Hepatic stellate cell (primary cell): ENCODE measurements at regions not wholly inside any gene's neighbourhood (a gene's known extent, or its start where the extent isn't known, plus 50 kb on each side); places are given as distances from the start of the nearest gene placed in this dataset.

ENCODE experiments used
- DNase-seq: peaks from one replicate; pipeline ENCODE4 v3.0.0; 2011; ENCODE audit warnings: low spot score

GRCh38 chr1:67948151-67949080 is 102.0 kb downstream of the DIRAS3 start:
- peak; percentile 36 for DNase-seq

GRCh38 chr1:67947114-67947513 is 103.3 kb downstream of the DIRAS3 start:
- DNase-seq: no peak

DNA sequence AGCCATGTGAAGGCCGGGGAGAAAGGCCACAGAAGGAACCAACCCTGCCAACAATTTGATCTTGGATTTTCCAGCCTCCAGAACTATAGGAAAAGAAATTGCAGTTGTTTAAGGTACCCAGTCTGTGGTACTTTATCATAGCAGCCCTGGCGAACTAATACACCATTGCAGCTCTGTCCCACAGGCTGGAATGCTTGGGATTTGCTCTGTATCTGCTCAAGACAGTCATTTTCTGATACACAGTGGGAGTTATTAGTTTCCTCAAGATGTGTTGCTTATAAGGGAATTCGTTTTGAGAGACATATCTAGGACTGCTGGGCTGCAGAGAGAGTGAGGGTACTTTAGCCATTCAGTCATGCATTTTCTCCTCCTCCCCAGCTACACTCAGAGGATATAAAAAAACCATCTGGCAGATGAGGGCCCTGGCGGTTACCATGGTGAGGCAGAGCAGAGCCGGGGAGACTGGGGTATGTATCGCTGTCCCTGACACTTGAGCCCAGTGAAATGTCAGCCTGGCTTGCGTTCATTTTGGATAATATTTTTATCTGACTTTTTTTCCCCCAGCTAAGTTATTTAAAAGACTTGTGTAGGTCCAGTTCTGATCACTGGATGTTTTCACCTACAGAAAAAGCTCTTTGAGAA is 104.6 kb downstream of the DIRAS3 start:
- DNase-seq: no peak

DNA sequence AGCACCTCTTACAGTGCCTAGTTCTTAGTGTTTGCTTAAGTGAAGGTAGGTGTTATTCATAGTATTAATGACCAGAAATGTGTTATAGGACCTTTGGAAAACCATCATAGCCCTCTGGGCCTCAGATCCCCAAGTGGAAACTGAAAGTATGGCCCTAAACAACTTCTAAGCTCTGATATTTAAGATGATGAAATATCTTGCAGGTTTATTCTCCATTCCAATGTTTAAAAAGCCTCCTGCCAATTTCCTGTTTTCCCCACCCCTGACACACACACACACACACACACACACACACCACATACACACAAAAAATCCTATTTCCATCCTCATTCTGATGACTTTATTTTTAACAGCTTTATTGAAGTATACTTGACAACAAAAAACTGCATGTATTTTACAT is 108.2 kb downstream of the DIRAS3 start:
- no peak for DNase-seq

GRCh38 chr1:67941746-67942145 is 108.5 kb upstream of the GNG12 start:
- no peak for DNase-seq

DNA sequence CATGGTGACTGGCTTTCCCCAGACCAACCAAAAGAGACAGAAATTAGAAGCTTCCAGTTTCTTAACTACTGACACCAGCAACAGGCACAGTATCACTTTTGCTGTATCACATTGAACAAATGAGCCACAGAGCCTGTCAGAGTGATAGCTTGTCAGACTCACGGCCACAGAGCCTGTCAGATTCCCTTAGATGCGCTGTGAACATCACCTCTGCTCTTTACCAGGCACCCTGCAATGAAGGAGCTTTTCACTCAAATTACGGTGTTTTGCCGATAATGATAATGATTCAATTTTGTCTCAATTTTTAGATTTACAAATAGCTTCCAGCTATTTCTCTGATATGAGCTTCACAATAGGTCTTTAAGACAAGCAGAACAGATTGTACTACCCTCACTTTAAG is 107.9 kb upstream of the GNG12 start:
- DNase-seq: no peak

DNA sequence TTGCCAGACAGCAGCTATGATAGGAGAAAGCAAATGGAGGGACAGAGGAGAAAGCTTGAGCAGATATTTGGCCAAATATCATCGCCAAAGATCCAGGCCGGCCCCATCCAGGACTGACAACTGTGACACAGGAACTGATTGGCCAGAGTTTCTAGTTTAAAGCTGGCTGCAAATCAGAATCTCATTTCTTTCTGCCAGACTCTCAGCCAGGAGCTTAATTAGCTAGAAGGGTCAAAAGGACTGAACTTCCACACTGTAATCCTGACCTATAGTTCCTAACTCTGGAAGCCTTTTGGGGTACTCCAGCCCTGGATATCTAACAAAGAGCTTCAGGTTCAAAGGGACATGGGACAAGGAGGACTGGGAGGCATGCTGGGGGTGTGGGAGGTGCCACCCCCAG is 106.7 kb upstream of the GNG12 start:
- DNase-seq: no peak

DNA sequence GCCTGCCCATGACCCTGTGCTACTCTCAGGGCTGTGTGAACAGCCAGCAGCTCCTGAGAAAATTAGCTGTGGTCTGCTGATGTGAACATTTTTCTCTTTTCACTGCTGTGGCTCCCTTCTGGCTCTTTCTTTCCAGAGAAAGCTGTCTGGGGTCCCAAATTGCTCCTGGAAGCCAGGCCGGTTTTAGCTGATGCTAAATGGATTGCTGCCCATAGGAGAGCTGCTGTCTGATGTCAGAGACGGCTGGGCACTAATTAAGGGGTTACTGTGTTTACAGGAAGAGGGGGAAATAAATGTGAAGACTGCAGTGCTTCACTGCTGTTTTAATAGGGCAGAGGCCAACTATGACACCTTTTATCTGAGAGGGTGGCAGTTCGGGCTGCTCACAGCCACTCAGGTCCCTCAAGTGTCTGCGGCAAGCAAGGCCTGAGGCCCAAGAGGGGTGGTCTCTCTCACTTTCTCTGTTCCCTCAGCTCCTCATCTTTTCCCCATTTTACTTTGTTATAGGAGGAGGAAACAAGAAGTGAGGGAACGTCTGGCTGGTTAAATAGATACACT is 106.0 kb upstream of the GNG12 start:
- no peak for DNase-seq

GRCh38 chr1:67937651-67938050 is 104.4 kb upstream of the GNG12 start:
- DNase-seq: no peak

DNA sequence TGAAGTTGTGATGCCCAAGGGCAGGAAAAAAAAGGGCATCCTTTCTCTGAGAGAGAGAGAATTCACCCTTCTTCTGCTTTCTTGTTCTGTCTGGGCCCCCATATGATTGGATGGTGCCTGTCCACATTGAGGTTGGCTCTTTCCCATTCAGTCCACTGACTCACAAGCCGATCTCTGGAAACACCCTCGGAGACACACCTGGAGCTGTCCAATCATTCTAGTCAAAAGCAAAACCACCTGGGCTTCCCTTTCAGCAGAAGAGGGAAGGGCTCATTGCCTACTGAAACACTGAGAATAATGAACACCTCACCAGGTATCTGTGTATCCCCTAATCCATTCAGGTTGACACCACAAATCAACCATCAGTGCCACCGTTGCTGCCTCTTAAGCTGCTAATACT is 103.7 kb upstream of the GNG12 start:
- DNase-seq: no peak

GRCh38 chr1:67935560-67935959 is 102.3 kb upstream of the GNG12 start:
- DNase-seq: no peak

- DNase-seq: no peak
These were observed 97.9 kb upstream of the GNG12 start for GRCh38 chr1:67931198-67931597.

GRCh38 chr1:67923074-67923473 is 89.8 kb upstream of the GNG12 start:
- DNase-seq: no peak

- no peak for DNase-seq
These were observed 88.6 kb upstream of the GNG12 start for GRCh38 chr1:67921725-67922489.

GRCh38 chr1:67919274-67920072 is 86.2 kb upstream of the GNG12 start:
- no peak for DNase-seq

- DNase-seq: no peak
These were observed 84.8 kb upstream of the GNG12 start for GRCh38 chr1:67918067-67918466.

- DNase-seq: no peak
These were observed 83.7 kb upstream of the GNG12 start for GRCh38 chr1:67917006-67917405.

DNA sequence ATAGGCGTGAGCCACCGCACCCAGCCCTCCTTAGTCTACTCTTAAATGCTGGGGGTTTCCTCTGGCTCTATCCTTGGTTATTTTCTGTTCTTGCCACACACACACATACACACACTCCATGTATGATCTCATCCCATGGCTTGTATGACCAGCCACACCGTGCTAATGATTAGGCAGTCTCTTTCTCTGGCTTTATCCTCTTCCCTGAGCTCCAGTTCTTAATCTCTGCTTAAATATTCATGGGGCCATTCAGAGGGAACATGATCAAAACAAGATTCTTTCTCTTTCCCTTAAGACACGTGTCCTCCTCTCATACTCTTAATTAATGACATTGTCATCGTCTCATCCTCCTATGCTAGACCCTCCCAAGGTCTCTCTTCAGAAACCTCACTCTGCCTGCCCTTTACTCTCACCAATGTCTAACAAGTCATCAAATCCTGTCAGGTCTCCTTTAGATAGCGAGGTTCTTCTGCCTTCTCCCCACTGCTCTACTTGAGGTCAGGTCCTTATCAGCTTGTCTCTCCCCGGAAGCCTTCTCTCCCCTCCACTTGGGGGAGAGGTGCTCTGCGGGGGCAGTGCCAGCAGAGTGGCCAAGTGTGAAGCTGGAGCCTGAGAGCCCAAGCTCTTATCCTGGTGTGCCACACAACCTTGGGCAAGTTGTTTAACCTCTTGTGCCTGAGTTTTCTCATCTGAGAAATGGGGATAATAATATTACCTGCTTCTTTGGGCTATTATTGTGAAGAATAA is 83.0 kb upstream of the GNG12 start:
- no peak for DNase-seq

- no peak for DNase-seq
These were observed 76.5 kb upstream of the GNG12 start for GRCh38 chr1:67909776-67910175.

DNA sequence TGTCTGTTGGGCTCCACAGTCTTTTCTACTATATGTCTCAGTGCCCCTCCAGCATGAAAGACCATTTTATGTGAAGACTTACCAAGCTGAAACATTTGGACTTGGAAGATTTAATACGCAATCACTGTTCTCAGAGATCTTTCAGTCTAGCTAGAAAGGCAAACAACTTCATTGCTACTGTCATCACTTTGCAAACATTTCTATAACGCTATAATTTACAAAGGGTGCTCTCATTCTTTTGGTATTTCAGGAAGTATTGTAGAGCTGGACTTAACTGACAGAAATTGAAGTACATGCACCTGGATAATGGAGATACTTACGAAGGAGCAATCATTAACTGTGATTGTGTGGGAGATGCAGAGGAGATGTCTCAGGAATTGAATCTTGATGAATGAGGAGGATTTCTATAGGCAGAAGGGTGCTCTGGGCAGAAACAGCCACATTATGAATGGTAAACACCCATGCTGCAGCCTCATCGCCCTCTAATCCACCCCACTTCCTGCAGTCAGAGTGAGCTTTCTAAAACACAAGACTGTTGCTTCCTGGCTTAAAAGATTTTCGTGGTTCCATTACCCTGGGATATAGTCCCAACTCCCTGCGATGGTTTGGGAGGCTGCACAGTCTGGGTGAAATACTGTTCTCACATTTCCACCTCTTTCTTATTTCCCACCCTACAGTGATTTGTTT is 75.1 kb upstream of the GNG12 start:
- no peak for DNase-seq
